HS-5 (cell line): ENCODE measurements at regions not wholly inside any gene's neighbourhood (a gene's known extent, or its start where the extent isn't known, plus 50 kb on each side); places are given as distances from the start of the nearest gene placed in this dataset.
"Not testable (repeated sequence)": the region's sequence is repeated elsewhere in the genome, so short reads cannot be mapped to it uniquely, and the experiment has no call there.

ENCODE experiments used
- DNase-seq: peaks from one replicate; pipeline ENCODE4 v3.0.0-alpha.2; 2012; ENCODE audit warnings: low read depth

DNA sequence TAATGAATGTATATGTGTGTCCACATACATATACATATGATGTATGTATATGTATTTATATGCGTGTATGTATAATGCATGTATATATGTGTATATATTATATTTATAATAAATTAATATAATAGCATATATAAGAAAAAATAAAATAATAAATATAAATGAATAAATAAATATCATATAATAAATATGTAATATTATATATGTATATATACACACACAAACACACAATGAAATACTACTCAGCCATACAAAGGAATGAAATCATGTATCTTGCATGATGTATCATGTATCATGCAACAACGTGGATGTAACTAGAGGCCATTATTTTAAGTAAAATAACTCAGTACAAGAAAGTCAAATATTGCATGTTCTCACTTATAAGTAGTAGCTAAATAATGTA, 788.7 kb upstream of the CHORDC1 start:
- no peak for DNase-seq

- DNase-seq, result no peak
These were observed 782.6 kb upstream of the CHORDC1 start for GRCh38 chr11:91005458-91005857.

- DNase-seq, result no peak
These were observed 774.4 kb upstream of the CHORDC1 start for GRCh38 chr11:90997241-90997640.

DNA sequence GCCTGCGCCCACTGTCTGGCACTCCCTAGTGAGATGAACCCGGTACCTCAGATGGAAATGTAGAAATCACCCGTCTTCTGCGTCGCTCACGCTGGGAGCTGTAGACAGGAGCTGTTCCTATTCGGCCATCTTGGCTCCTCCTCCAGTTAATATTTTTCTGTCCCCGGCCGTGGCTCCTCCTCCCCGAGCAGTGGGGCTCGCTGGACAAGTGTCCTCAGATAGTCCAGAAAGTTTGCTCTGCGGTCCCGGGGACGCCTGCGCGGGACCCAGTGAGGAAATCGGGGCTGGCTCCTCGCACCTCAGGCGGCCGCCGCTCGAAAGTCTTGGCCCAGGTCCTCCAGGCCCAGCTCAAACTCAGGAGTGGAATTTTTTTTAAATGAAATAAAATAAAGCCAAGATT, 749.3 kb upstream of the CHORDC1 start:
- DNase-seq, result not testable (repeated sequence)

GRCh38 chr11:90947930-90948329, 725.1 kb upstream of the CHORDC1 start:
- DNase-seq, result no peak

- no peak for DNase-seq
These were observed 707.4 kb upstream of the CHORDC1 start for GRCh38 chr11:90930252-90930651.

DNA sequence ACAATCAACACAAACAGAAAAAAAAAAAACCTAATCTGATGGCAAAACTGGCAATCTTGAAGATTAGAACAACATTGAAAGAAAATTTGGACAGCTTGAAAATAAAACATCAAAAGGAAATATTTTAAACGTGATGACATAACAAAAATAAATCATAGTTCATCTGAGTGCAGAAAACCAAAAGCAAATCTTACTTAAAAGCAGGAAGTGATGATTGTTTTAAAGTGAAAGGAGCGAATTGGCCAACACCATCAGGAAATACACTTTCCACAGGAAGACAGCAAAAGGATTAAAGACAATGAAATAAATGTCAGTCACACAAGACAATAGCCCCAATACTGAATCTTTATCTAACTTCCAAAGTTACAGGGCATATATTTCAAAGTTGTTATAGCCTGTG, 696.5 kb upstream of the CHORDC1 start:
- no peak for DNase-seq

DNA sequence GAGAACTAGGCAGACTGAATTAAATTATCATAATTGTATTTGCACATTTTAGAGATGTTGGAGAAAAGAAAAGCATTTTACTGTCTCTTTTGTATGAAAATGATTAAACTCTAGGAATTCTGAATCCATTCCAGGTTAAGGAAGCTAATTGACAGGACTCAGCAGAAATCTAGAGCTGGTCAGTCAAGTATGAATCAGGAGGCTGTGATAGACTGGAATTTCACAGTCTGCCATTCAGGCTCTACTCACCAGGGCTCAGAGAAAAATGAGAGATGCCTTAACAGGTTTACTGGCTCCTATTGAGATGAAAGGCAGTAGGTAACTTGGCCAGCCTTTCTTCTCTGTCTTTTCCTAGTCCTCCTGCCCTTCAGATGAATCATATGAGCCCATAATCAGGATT, 693.9 kb upstream of the CHORDC1 start:
- DNase-seq, result no peak

- no peak for DNase-seq
These were observed 690.4 kb upstream of the CHORDC1 start for GRCh38 chr11:90913131-90913668.

- DNase-seq, result no peak
These were observed 689.8 kb upstream of the CHORDC1 start for GRCh38 chr11:90912631-90913030.

GRCh38 chr11:90911192-90911591, 688.3 kb upstream of the CHORDC1 start:
- no peak for DNase-seq

DNA sequence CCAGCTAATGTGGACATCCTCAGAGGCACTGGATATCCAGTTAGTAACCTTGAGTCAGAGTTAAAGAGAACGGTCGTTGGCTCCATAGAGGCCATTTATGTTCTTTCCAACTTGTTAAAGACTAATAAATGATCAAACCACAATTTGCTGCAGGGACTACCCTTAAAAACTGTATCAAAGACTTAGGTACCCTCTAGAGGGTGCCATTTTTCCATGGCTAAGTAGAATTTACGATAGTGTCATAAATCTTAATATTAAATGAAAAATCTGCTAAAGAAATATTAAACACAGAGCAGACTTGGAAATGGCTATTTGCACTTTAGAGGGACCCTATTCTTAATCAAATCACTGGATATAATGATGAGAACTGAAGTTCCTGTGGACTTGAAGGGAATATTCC, 685.2 kb upstream of the CHORDC1 start:
- no peak for DNase-seq

DNA sequence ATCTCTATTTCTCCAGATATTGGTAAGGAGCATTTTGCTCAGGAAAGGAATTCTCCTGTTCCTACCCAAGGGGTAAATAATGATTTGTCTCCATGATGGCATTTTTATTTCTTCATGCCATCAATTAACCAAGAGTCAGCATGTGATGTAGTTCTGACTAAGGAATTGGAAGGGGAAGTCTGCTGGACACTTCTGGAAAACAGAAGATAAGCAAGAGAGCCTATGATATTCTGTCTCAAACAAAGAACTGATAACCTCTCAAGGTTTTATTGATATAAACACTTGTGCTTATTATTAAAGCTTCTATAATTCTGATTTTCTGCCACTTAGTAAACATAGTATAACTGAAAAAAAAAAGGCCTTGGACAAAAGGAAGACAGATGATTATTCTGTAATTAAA, 673.0 kb upstream of the CHORDC1 start:
- no peak for DNase-seq

DNA sequence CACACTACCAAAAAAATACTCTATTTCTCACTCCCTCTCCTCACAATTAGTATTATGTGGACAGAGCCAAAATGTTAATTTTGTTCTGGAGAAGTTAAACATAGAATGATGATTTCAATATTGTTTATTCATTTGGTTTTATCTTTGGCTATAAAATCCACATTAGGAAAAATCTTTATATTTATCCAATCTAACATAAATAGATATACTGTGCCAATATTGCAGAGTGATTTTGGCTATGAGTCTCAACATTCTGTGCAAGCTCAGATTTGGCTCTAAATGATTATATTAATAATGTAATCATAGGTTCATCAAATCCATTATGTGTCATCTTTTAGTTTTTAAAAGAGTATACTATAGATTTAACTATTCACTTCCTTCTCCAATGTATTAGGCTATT, 667.5 kb upstream of the CHORDC1 start:
- no peak for DNase-seq

DNA sequence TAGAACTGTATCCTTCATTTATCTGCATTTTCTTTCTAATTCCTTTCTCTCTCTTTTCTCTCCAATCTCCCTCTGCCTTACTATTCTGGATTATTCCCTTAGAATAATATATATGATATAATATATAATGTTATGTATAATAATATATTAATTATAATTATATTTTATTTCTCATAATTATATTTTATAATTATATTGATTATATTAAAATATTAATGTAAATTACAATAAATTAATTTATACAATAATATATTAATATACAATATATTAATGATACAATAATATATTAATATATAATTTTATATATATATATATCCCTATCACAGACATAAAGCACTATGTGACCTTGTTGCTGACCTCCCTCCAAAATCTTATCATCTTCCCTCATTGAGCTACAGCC, 661.3 kb upstream of the CHORDC1 start:
- no peak for DNase-seq

DNA sequence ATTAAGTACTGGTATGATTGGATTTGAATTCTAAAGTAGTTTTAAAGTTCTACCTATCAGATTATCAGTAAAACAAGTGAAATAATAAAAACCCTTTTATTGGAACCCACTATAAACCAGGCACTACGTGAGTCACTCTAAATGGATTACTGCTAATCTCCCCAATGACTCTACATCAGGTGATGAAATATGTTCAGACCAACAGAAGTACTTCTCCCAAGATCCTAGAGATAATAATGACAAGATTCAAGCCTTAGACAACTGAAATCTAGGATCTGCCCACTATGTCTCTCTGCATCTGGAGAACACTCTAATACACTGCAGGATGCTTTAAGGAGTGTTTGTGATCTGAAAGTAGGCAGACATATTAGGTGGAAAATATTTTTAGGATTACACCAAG, 652.1 kb upstream of the CHORDC1 start:
- no peak for DNase-seq

DNA sequence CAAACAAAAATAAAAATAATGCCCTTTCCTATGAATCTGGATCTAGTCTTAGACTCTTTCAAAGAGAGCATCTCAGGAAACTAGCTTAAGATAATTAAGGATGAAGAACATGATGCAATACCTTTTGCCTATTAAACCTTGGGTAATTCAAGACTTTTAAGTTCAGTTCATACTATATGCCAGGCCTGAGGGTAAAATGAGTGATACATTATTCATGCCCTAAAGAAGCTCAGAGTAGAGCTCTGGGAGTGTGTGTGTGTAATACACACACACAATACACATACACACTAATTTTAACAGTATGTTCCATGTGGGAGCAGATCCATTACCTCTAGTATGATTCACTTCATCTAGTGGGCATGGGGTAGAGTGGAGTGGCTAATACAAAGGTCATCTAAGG, 651.4 kb upstream of the CHORDC1 start:
- no peak for DNase-seq

GRCh38 chr11:90867416-90867815, 644.6 kb upstream of the CHORDC1 start:
- DNase-seq, result no peak

- DNase-seq, result no peak
These were observed 633.9 kb upstream of the CHORDC1 start for GRCh38 chr11:90856790-90857189.

DNA sequence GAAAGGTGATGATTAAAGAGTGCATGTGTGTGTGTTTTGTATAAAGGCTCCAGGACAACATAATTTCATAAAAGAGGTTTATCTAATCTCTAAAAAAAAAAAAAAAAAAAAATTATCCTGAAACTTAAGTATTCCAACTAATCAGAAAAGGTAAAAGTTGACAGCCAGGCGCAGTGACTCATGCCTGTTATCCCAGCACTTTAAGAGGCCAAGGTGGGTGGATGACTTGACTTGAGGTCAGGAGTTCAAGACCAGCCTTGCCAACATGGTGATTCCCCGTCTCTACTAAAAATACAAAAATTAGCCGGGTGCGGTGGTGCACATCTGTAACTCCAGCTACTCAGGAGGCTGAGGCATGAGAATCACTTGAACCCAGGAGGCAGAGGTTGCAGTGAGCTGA, 632.7 kb upstream of the CHORDC1 start:
- DNase-seq, result no peak

DNA sequence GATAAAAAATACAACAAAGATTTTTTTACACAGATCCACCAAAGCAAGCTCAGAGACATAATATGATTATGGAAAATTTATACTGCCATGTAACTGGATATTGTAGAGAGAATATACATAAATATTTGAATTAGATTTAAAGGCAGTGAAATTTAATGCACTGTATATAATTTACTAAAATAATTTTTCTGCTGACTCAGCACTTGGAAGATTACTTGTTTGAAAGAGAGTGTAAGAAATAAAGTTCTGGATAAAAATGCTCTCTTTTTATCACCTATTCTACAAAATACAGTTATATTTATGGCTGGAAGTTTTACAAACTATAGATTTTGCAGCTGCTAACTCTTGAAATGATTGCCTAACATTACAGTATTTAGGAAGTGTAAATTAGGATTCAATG, 628.3 kb upstream of the CHORDC1 start:
- DNase-seq, result no peak

DNA sequence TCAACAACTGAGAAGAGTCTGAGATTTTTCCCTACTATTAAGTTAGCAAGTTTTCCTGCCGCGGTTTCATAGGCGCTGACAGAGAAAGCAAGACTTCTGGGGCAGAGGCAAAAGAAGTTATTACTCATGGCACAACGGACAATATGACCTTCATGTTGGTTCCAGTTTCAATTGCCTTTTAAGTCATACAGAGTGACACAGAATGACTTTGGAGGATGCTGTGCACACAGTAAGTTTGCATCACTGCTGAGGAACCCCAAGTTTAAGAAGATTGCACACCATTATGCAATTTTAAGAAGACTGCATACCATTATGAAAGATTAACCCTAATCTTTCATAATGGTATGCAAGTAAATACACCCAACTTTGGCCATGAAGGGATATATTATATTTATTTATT, 626.5 kb upstream of the CHORDC1 start:
- DNase-seq, result no peak

GRCh38 chr11:90847268-90847886, 624.5 kb upstream of the CHORDC1 start:
- no peak for DNase-seq

GRCh38 chr11:90846628-90847027, 623.8 kb upstream of the CHORDC1 start:
- no peak for DNase-seq

- no peak for DNase-seq
These were observed 623.0 kb upstream of the CHORDC1 start for GRCh38 chr11:90845799-90846198.
